NCI-H748 (cell line): ENCODE measurements at regions not wholly inside any gene's neighbourhood (a gene's known extent, or its start where the extent isn't known, plus 50 kb on each side); places are given as distances from the start of the nearest gene placed in this dataset.
A peak's percentile ranks its signal among the peaks of the same experiment; 100 is the strongest.

Experiments used
- DNase-seq: peaks from one replicate; lab custom pipeline; 2025; ENCODE audit not compliant: unreplicated experiment; lab: John Stamatoyannopoulos, UW

DNA sequence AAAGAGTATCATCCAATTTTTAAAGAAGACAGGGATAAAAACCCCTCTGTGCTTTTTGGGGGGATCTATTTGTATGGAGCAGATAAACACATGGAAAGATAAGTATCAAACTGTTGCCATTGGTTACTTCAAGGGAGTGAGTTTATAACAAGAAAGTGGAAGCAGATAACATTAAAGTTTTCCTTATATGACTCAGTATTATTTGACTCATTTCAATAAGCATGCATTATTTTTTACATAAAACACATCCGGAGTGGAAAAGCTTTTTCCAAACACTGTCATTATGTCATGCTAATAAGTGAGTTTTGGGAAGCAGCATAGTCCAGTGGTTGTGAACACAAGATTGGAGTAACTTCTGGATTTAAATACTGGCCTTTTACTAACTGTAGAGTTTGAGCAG is 452.2 kb downstream of the LTN1 start:
- DNase-seq: no peak

DNA sequence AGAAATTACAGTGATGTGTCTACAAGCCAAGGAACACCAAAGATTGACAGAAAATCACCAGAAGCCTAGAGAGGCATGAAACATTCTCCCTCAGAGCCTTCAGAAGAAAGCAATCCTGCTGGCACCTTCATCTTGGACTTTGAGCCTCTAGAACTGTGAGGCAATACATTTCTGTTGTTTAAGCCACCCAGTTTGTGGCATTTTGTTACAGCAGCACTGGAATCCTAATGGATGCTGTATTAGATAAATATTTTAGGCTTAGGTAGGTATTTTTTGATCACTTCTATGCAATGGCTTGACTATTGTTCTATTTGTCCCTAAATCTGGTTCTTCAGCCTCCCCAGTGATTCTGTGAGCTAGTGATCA is 453.1 kb downstream of the LTN1 start:
- DNase-seq: no peak

GRCh38 chr21:28538987-28539622 is 453.6 kb downstream of the LTN1 start:
- DNase-seq: no peak

GRCh38 chr21:28537371-28538079 is 455.2 kb downstream of the LTN1 start:
- DNase-seq: no peak

DNA sequence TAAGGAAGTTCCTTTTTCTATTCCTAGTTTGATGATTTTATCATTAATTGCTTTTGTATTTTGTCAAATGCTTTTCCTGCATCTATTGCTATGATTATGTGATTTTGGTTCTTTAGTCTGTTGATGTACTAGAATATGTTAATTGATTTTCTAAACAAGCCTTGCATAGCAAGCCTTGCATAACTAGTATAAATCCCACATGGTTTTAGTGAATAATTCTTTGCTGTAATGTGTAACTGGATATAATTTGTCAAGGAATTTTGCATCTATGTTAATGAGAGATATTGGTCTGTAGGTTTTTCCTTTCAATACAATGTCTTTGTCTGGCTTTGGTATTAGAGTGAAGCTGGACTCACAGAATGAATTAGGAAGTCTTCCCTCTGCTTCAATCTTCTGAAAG is 460.2 kb downstream of the LTN1 start:
- no peak for DNase-seq

GRCh38 chr21:28523367-28523766 is 469.3 kb downstream of the LTN1 start:
- DNase-seq: no peak

DNA sequence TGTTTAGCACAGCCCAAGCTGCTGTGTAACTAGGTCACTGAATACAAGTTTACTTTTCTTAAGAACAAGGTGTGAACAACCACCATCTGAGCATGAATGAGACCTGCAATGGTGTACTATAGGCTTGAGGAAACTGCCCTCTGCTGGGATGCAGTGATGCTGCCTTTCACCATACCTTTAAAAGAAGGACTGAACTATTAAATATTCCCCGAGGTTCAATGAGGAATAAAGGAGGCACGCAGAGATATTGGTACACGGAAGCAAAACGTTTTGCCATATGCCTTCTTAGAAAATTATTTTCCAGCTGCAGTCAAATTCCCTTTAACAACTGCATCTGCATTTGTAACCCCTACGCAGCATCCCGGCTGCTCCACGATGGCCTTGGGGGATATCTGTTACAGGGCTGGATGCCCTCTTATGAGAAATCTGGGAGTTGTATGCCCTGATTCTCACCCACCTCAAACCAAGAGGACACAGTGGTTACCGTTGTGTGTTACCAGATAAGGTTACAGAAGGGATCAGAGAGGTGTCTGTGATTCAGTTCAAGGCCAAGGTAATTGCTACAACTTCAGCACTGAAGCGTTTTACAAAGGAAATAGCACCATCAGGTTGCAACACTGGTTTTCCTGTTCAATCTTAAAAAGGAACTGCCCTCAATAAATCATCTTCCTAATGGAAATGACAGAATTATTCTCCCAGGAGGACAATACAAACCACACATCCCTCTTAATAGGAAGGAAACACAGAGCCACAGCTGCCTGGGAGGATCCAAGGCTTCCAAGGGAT is 470.5 kb downstream of the LTN1 start:
- no peak for DNase-seq

GRCh38 chr21:28518630-28519029 is 474.0 kb downstream of the LTN1 start:
- DNase-seq: no peak

DNA sequence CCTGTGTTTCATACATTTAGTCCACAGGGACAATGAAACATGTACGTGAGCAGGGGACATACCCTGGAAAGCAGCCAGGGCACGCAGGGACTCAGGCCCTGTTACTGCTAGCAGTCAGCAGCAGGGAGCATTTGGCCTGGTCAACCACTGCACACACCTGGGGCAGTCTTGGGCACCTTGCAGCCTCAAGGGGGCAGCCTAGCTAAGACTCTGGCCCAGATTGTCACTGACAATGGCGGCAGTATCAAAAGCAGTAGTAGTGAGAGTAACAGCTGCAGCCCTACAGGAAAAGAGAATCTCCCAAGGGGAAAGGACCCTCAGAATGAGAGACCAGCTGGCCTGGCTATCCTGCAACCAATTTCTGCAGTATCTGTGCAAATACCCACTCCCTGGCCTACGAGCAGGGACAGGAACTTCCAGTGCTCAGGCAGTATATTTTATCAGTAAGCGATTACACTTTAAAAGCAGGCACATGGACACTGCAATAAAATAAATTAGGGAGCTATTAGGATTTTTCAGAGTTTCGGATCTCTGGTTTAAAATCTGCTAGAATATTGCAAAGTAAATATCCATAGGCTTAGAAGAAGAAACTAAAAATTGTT is 475.6 kb downstream of the LTN1 start:
- DNase-seq: peak; percentile 55

GRCh38 chr21:28516021-28516420 is 476.7 kb downstream of the LTN1 start:
- no peak for DNase-seq

- no peak for DNase-seq
These were observed 479.2 kb downstream of the LTN1 start for GRCh38 chr21:28513428-28513827.

- no peak for DNase-seq
These were observed 483.6 kb downstream of the LTN1 start for GRCh38 chr21:28509031-28509430.

GRCh38 chr21:28508126-28508525 is 484.6 kb downstream of the LTN1 start:
- no peak for DNase-seq

- DNase-seq: no peak
These were observed 496.2 kb downstream of the LTN1 start for GRCh38 chr21:28496517-28496916.

DNA sequence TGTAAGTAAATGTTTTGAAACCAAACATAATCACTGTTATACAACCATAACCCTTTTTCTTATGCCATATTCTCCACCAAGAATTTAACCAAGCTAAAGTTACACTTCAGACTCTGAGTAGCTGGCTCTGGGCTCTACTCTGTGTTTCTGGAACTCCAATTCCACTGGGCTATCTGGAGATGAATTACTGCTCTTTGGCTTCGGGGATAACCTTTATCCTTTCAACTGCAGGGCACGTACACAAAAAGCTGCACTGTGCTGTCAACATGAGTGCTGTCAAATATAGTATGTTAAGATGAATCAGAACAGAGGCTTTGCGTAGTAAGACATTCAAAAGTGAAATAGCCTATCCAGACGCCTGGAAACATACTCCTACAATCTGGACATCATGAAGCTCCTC is 500.6 kb downstream of the LTN1 start:
- DNase-seq: no peak

DNA sequence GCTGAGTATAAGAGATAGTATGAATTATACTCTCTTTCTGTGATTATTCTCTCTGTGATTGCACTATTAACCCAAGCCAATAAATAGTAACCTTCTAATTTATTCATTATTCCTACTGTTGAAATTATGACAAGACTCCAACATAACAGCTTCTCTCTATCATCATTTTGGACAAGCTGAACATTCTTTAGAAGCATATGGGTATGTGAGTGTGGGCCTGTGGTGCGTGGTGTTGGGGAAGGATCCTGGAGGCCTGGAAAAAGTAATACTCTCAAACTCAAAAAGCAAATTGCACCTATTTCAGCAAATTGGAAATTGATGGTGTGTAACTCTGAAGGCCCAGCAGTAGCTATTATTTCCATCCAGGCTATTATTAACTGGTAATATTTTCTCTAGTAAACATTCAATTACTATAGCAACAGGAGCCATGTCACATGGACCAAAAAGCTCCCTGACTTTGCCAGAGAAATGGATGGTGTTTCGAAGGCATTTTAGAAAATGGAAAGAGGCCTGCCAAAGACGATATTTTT is 502.8 kb downstream of the LTN1 start:
- DNase-seq: no peak

DNA sequence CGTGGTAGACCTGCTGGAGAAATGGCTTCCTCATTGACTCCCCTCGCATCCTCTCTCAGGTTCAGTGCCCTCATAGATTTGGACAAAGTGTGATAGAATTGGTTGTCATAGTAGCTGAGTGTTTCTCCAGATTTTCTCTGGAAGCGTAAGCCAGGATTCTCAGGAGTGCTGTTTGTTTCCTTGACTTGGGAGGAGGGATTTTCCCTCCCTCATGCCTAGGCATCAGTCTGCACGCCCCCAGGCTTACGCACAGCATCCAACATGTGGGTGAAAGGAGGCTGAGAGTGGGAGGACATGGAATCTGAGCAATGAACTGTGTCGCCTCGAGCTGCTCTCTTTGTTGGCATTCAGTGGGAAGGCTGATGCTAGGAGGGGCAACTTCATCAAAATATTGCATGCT is 503.5 kb downstream of the LTN1 start:
- no peak for DNase-seq

- DNase-seq: no peak
These were observed 505.1 kb downstream of the LTN1 start for GRCh38 chr21:28487455-28488070.

- DNase-seq: no peak
These were observed 507.2 kb downstream of the LTN1 start for GRCh38 chr21:28485301-28486022.

DNA sequence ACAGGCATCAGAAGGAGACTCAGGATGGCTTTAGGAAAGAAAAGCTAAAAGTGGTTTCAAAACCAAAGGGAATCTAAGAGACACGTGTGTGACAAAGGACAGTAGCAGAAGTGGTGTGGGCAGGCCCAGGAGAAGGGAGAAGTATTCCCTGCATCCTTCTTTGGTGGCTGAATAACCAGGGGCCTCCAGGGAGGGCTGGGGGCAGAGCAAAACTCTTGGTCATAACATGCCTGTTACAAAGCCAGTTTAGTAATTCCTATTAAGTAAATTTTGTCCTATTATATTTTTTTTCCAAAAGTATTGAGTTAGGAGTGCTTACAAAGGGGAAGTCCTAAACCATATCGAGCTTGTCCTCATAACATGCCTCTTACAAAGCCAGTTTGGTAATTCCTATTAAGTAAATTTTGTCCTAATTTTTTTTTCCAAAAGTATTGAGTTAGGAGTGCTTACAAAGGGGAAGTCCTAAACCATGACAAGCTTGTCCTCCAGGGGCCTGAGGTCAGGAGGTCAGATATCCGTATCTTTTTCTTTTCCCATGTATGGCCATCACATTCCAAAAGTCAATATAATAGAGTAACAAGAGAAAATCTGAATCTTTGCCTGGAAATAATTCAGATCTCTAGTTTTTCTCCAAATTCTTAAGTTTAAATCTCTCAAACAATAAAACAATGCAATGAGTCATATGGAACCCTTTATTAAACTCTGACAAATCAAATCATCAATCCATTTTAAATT is 509.2 kb downstream of the LTN1 start:
- DNase-seq: no peak
